Kidney (tissue), 13 donors: ENCODE measurements at regions not wholly inside any gene's neighbourhood (a gene's known extent, or its start where the extent isn't known, plus 50 kb on each side); places are given as distances from the start of the nearest gene placed in this dataset.

Experiments used
- DNase-seq, 5 donors: peaks; one replicate each; pipeline ENCODE4 v3.0.0-alpha.2; 2013 to 2020
- FAIRE-seq: peaks from 2 replicates; lab custom pipeline; 2012; peaks lifted over from hg19 to GRCh38; lab: Jason Lieb, UNC
- H3K27ac ChIP-seq, 2 donors: one replicate each; pipeline ENCODE4 v1.7.0; 2013; ENCODE audit warnings: low read depth in 2 of 2, low read length in 2 of 2, inconsistent platforms in 1 of 2
- H3K27me3 ChIP-seq: one replicate; pipeline ENCODE4 v1.7.1; 2013; ENCODE audit warnings: low read length, inconsistent platforms; ENCODE audit not compliant: control insufficient read depth, insufficient read depth
- H3K36me3 ChIP-seq, 3 donors: one replicate each; pipeline versions ENCODE4 v1.7.0 to v1.7.1; 2013; ENCODE audit warnings: low read length in 3 of 3, control low read depth in 1 of 3, inconsistent platforms in 1 of 3; ENCODE audit not compliant: insufficient read depth in 3 of 3, control insufficient read depth in 2 of 3
- H3K4me1 ChIP-seq, 3 donors: one replicate each; pipeline versions ENCODE4 v1.7.0 to v1.7.1; 2013; ENCODE audit warnings: low read length in 3 of 3, inconsistent platforms in 1 of 3, low read depth in 1 of 3; ENCODE audit not compliant: control insufficient read depth in 2 of 3, insufficient read depth in 2 of 3
- H3K4me3 ChIP-seq, 3 donors: one replicate each; pipeline versions ENCODE4 v1.7.0 to v1.8.1; 2013; ENCODE audit warnings: low read length in 3 of 3, control low read depth in 1 of 3, inconsistent platforms in 1 of 3
- H3K9ac ChIP-seq, 3 donors: one replicate each; pipeline versions ENCODE4 v1.7.0 to v1.7.1; 2013; ENCODE audit warnings: low read length in 3 of 3, control low read depth in 1 of 3, inconsistent platforms in 1 of 3
- H3K9me3 ChIP-seq, 3 donors: one replicate each; pipeline versions ENCODE4 v1.7.0 to v1.7.1; 2013; ENCODE audit warnings: low read length in 3 of 3, control low read depth in 1 of 3, inconsistent platforms in 1 of 3; ENCODE audit not compliant: control insufficient read depth in 2 of 3, insufficient read depth in 1 of 3
- CTCF ChIP-seq: IDR thresholded peaks from 3 replicates; pipeline ENCODE4 v1.5.1; 2012; ENCODE audit warnings: mild to moderate bottlenecking, moderate library complexity, borderline replicate concordance; ENCODE audit not compliant: insufficient read depth; ENCODE audit errors: extremely low read depth
- intact Hi-C: fragments of 100-400 bp; cut with DNase I; formaldehyde crosslinking; loops from one replicate; pipeline ENCODE4 v1.11.1; 2022
- donor health status: control.
- donor health status: control.
- donor health status: control.
- donor health status: control.
- donor health status: control.
- donor health status: DM: yes; HTN: yes; CAD: no.
- donor health status: Normal renal cell carcinoma (clear cell type).

DNA sequence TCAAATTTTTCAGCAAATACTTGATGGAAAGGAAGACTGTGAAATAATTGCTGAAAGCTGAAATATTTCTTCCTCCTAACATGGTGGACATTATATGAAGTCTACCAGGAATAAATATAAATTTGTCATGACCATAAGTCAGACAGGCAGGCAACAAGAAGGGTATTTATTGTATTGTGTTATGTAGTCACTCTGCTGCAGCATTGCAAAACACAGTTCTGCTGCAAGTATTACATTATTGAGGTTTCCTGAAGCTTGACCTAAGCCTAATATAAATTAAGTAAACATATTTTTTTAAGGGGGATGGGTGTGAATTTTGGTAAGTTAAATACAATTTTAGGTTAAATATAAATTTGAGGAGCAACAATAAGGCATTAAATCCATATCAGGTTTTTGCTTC, 60.2 kb upstream of the MAOA start:
- TF ChIP-seq CTCF = no peak
- H3K27me3 ChIP-seq = no peaks in the 10 kb centered on the region
- no peak overlapping the region for H3K9ac ChIP-seq
- DNase-seq (no peak), FAIRE-seq (no peak)
- no peak overlapping the region for H3K4me3 ChIP-seq
- no peaks in the 10 kb centered on the region for H3K36me3 ChIP-seq
- H3K27ac ChIP-seq = no peak overlapping the region
- H3K4me1 ChIP-seq = no peaks in the 10 kb centered on the region
- H3K9me3 ChIP-seq = no peaks in the 10 kb centered on the region
- intact Hi-C loops = no loop called here

GRCh38 chrX:43604753-43605152, 51.3 kb upstream of the MAOA start:
- no peak overlapping the region for H3K27ac ChIP-seq
- no peaks in the 10 kb centered on the region for H3K4me1 ChIP-seq
- no peak overlapping the region for H3K9ac ChIP-seq
- H3K4me3 ChIP-seq = no peak overlapping the region
- H3K9me3 ChIP-seq = no peaks in the 10 kb centered on the region
- no peak for DNase-seq
- no peak for TF ChIP-seq CTCF
- FAIRE-seq = no peak
- no peaks in the 10 kb centered on the region for H3K27me3 ChIP-seq
- intact Hi-C loops = no loop called here
- no peaks in the 10 kb centered on the region for H3K36me3 ChIP-seq

- H3K9ac ChIP-seq = no peak overlapping the region
- DNase-seq = no peak
- no peaks in the 10 kb centered on the region for H3K9me3 ChIP-seq
- H3K27me3 ChIP-seq = no peaks in the 10 kb centered on the region
- no peaks in the 10 kb centered on the region for H3K36me3 ChIP-seq
- intact Hi-C loops = no loop called here
- no peaks in the 10 kb centered on the region for H3K4me1 ChIP-seq
- FAIRE-seq = no peak
- TF ChIP-seq CTCF = no peak
- no peak overlapping the region for H3K4me3 ChIP-seq
- no peak overlapping the region for H3K27ac ChIP-seq
Measured at GRCh38 chrX:43605351-43605750, 50.7 kb upstream of the MAOA start.
